DND-41 (cell line): ENCODE measurements at regions not wholly inside any gene's neighbourhood (a gene's known extent, or its start where the extent isn't known, plus 50 kb on each side); places are given as distances from the start of the nearest gene placed in this dataset.

Experiments
- ATAC-seq: fragments of 200-7000 bp; cut with Tn5 transposase; 3 replicates; pipeline ENCODE4 v1.9.1; 2021; ENCODE audit warnings: low read depth; ENCODE audit not compliant: insufficient read depth
- DNase-seq: peaks from one replicate; pipeline ENCODE4 v3.0.0-alpha.2; 2020
- H2AFZ ChIP-seq: 2 replicates; pipeline ENCODE4 v1.6.0; 2012; ENCODE audit warnings: low read depth, low read length
- H3K27ac ChIP-seq: 2 replicates; pipeline ENCODE4 v1.5.1; 2012; ENCODE audit warnings: low read length, inconsistent platforms
- H3K27me3 ChIP-seq: fragments of 200-600 bp; sonication (generic); 2 replicates; pipeline ENCODE4 v1.6.0; 2012; ENCODE audit warnings: low read length, mild to moderate bottlenecking, inconsistent platforms; ENCODE audit not compliant: insufficient read depth, poor library complexity
- H3K36me3 ChIP-seq: 2 replicates; pipeline ENCODE4 v1.5.1; 2012; ENCODE audit warnings: low read length, inconsistent platforms; ENCODE audit not compliant: insufficient read depth
- H3K4me1 ChIP-seq: 2 replicates; pipeline ENCODE4 v1.5.1; 2012; ENCODE audit warnings: mild to moderate bottlenecking, low read length; ENCODE audit not compliant: insufficient read depth
- H3K4me2 ChIP-seq: 2 replicates; pipeline ENCODE4 v1.6.0; 2012; ENCODE audit warnings: mild to moderate bottlenecking, moderate library complexity, low read length, inconsistent platforms; ENCODE audit not compliant: insufficient read depth
- H3K4me3 ChIP-seq, 2 experiments: fragments of 200-600 bp in 1 of 2; shearing (Covaris generic) in 1 of 2; 2 replicates each; pipeline ENCODE4 v1.5.1; 2012 to 2016; ENCODE audit warnings: inconsistent platforms in 2 of 2, low read length in 2 of 2, mild to moderate bottlenecking in 2 of 2, low read depth in 1 of 2, moderate library complexity in 1 of 2
- H3K79me2 ChIP-seq: 2 replicates; pipeline ENCODE4 v1.6.0; 2012; ENCODE audit warnings: low read length, inconsistent platforms; ENCODE audit not compliant: insufficient read depth
- H3K9ac ChIP-seq: 2 replicates; pipeline ENCODE4 v1.6.0; 2012; ENCODE audit warnings: low read depth, mild to moderate bottlenecking, inconsistent platforms, low read length, moderate library complexity
- H3K9me3 ChIP-seq: 2 replicates; pipeline ENCODE4 v1.5.1; 2012; ENCODE audit warnings: low read length, moderate library complexity, mild to moderate bottlenecking, inconsistent platforms; ENCODE audit not compliant: insufficient read depth, severe bottlenecking
- H4K20me1 ChIP-seq: 2 replicates; pipeline ENCODE4 v1.6.0; 2012; ENCODE audit warnings: low read length; ENCODE audit not compliant: insufficient read depth
- EZH2 ChIP-seq: IDR thresholded peaks from 3 replicates; pipeline ENCODE4 v1.6.1; 2012; ENCODE audit warnings: borderline replicate concordance, low read depth, mild to moderate bottlenecking, moderate library complexity, low read length, inconsistent platforms; ENCODE audit not compliant: severe bottlenecking
- TF ChIP-seq, protein P1 (sequence below): IDR thresholded peaks from 2 replicates; pipeline ENCODE4 v1.5.1; 2012; ENCODE audit warnings: borderline replicate concordance, low read length, moderate library complexity, mild to moderate bottlenecking; ENCODE audit not compliant: poor library complexity, severe bottlenecking; ENCODE audit errors: extremely low read depth

DNA sequence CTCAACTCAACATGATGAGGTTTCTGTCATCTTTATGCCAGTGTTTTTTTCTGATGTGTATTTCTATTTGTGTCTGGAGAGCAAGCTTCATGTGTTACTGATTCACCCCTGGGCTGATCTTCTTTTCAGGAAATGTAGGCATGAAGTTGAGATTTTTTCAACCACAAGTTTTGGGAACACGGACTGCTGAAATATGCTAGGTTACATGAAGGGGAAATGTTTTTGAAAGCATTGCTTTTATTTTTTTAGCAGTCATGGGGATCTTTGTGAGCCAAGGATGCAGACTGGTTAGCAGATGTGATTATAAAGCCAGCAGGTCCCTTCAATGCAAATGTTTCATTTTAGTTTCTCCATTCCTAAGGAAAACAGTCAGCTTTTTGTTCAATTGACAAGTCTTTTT is 219.3 kb upstream of the COL8A1 start:
- no peaks in the 10 kb centered on the region for H3K36me3 ChIP-seq
- DNase-seq: no peak
- no peak overlapping the region for H2AFZ ChIP-seq
- no peaks in the 10 kb centered on the region for H3K9me3 ChIP-seq
- no peak for TF ChIP-seq EZH2
- TF ChIP-seq, protein P1, sequence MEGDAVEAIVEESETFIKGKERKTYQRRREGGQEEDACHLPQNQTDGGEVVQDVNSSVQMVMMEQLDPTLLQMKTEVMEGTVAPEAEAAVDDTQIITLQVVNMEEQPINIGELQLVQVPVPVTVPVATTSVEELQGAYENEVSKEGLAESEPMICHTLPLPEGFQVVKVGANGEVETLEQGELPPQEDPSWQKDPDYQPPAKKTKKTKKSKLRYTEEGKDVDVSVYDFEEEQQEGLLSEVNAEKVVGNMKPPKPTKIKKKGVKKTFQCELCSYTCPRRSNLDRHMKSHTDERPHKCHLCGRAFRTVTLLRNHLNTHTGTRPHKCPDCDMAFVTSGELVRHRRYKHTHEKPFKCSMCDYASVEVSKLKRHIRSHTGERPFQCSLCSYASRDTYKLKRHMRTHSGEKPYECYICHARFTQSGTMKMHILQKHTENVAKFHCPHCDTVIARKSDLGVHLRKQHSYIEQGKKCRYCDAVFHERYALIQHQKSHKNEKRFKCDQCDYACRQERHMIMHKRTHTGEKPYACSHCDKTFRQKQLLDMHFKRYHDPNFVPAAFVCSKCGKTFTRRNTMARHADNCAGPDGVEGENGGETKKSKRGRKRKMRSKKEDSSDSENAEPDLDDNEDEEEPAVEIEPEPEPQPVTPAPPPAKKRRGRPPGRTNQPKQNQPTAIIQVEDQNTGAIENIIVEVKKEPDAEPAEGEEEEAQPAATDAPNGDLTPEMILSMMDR: no peak
- no peaks in the 10 kb centered on the region for H3K27me3 ChIP-seq
- no peak overlapping the region for H3K27ac ChIP-seq
- no peaks in the 10 kb centered on the region for H3K79me2 ChIP-seq
- no peaks in the 10 kb centered on the region for H4K20me1 ChIP-seq
- no peak overlapping the region for H3K4me2 ChIP-seq
- H3K4me1 ChIP-seq: no peaks in the 10 kb centered on the region
- H3K4me3 ChIP-seq: no peak overlapping the region
- ATAC-seq: no peak
- no peak overlapping the region for H3K9ac ChIP-seq

DNA sequence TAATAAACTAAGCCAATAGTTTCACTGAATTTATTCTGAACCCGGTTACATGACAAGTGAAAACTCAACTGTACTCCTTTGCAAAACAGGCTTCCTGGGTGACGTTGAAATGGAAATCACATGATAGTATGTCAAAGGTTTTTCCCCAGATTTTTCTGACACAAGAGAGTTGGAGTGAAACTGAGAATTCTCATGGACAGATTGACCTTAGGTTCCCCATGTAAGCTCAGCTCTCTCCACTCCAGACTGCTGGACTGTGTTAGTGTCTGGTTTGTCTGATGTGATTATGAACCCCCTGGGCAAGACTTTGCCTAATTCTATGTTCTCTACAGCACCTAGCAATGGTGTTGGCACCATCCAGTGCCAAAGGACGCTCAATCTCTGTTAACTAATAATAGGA is 219.7 kb upstream of the COL8A1 start:
- H2AFZ ChIP-seq: no peak overlapping the region
- H3K27me3 ChIP-seq: no peaks in the 10 kb centered on the region
- TF ChIP-seq EZH2: no peak
- TF ChIP-seq, protein P1: no peak
- no peaks in the 10 kb centered on the region for H3K36me3 ChIP-seq
- no peak overlapping the region for H3K27ac ChIP-seq
- ATAC-seq: no peak
- H4K20me1 ChIP-seq: no peaks in the 10 kb centered on the region
- no peaks in the 10 kb centered on the region for H3K4me1 ChIP-seq
- H3K79me2 ChIP-seq: no peaks in the 10 kb centered on the region
- no peak overlapping the region for H3K4me3 ChIP-seq
- H3K9me3 ChIP-seq: no peaks in the 10 kb centered on the region
- H3K9ac ChIP-seq: no peak overlapping the region
- H3K4me2 ChIP-seq: no peak overlapping the region
- DNase-seq: no peak

DNA sequence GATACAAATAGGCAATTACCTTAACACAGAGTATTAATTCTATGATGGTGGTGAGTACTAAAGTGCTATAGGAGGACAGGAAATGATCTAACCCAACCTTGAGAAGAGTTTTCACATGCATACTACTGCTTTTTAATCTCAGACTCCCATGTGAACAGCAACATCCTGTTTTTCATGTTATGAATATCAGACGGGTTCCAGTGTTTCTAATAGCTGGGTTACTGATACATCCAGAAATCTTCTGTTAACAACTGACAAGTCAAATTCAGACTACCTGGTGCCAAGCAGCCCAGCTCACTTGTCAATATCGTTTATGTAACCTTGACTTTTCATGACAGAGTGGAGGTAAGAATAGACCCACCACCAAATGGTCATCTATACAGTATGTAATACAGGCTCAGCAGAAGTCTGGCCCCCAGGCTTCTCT is 220.2 kb upstream of the COL8A1 start:
- no peak overlapping the region for H3K27ac ChIP-seq
- H3K36me3 ChIP-seq: no peaks in the 10 kb centered on the region
- H3K27me3 ChIP-seq: no peaks in the 10 kb centered on the region
- no peak overlapping the region for H2AFZ ChIP-seq
- TF ChIP-seq, protein P1: no peak
- TF ChIP-seq EZH2: no peak
- no peak overlapping the region for H3K4me3 ChIP-seq
- H3K4me1 ChIP-seq: no peaks in the 10 kb centered on the region
- no peaks in the 10 kb centered on the region for H3K9me3 ChIP-seq
- ATAC-seq (no peak; the same call in 2 of the 3 replicates), DNase-seq (no peak)
- H3K79me2 ChIP-seq: no peaks in the 10 kb centered on the region
- H3K9ac ChIP-seq: no peak overlapping the region
- H4K20me1 ChIP-seq: no peaks in the 10 kb centered on the region
- no peak overlapping the region for H3K4me2 ChIP-seq

DNA sequence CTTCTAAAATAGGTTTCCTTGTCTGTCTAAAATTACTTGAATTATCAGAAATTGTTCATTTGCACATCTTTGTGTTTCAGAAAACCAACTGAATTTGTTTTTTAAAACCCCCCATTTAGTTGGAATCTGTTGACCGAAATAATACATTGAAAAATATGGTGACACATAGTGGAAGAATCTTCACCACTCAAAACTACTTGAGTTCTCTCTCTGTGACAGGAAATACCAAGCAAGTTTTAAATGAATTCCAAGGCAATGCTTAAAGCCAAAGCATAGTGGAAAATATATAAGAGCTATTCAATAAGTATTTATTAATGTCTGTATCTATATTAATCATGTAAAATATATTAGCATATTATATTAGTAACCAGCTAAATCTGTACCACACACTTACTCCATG is 224.9 kb upstream of the COL8A1 start:
- no peaks in the 10 kb centered on the region for H3K9me3 ChIP-seq
- no peak overlapping the region for H3K4me2 ChIP-seq
- H3K36me3 ChIP-seq: no peaks in the 10 kb centered on the region
- H3K79me2 ChIP-seq: no peaks in the 10 kb centered on the region
- no peaks in the 10 kb centered on the region for H4K20me1 ChIP-seq
- H3K27me3 ChIP-seq: no peaks in the 10 kb centered on the region
- ATAC-seq: no peak
- H3K9ac ChIP-seq: no peak overlapping the region
- no peak for DNase-seq
- TF ChIP-seq, protein P1: no peak
- no peak for TF ChIP-seq EZH2
- H3K27ac ChIP-seq: no peak overlapping the region
- H3K4me1 ChIP-seq: no peaks in the 10 kb centered on the region
- no peak overlapping the region for H3K4me3 ChIP-seq
- no peak overlapping the region for H2AFZ ChIP-seq
